HCT116 (cell line): ENCODE measurements at regions not wholly inside any gene's neighbourhood (a gene's known extent, or its start where the extent isn't known, plus 50 kb on each side); places are given as distances from the start of the nearest gene placed in this dataset.
A peak's percentile ranks its signal among the peaks of the same experiment; 100 is the strongest.

Experiments
- ATAC-seq: fragments of 200-7000 bp; cut with Tn5 transposase; 2 replicates; pipeline ENCODE4 v1.9.1; 2020; ENCODE audit warnings: mild to moderate bottlenecking, moderate library complexity
- BruUV-seq: library from RNA; stranded (reverse); fragments of 400-500 nt; replicated peaks from 2 replicates; lab custom pipeline; 2021; lab: Mats Ljungman, UMichigan
- CTCF ChIA-PET: fragments of 300-600 bp; sonication (Branson Sonifier 250); formaldehyde crosslinking; loops from one replicate; lab custom pipeline; 2021; ENCODE audit warnings: antibody characterized with exemption; lab: Charles Lee
- POLR2A ChIA-PET: fragments of 300-600, 350-600 bp; sonication (Branson Sonifier 250); formaldehyde crosslinking; loops from one replicate; lab custom pipeline; 2021; ENCODE audit warnings: antibody characterized with exemption; lab: Charles Lee
- RAD21 ChIA-PET, 2 experiments: fragments of 300-600 bp; sonication (Branson Sonifier 250); formaldehyde crosslinking; loops; one replicate each; lab custom pipeline; 2023; ENCODE audit warnings: low total read pairs in 2 of 2; ENCODE audit not compliant: uncharacterized antibody in 2 of 2, unreplicated experiment in 2 of 2, low non-redundant PET in 1 of 2; lab: Charles Lee
- DNase-seq: peaks from one replicate; pipeline ENCODE4 v3.0.0-alpha.2; 2010; ENCODE audit warnings: low read depth, low spot score
- H2AFZ ChIP-seq: fragments of 200-600 bp; shearing (Covaris generic), sonication (generic); 2 replicates; pipeline ENCODE4 v1.6.1; 2017; ENCODE audit warnings: low read depth, mixed run types, mixed read lengths, antibody characterized with exemption, low read length; ENCODE audit not compliant: poor library complexity, severe bottlenecking
- H3K27ac ChIP-seq: 2 replicates; pipeline ENCODE4 v1.5.1; 2012; ENCODE audit warnings: low read depth, low read length
- H3K27me3 ChIP-seq: fragments of 200-600 bp; sonication (generic); 2 replicates; pipeline ENCODE4 v1.6.1; 2016; ENCODE audit warnings: mixed run types, low read length, mixed read lengths; ENCODE audit not compliant: insufficient read depth
- H3K36me3 ChIP-seq, 2 experiments: fragments of 200-500 bp in 1 of 2; fragments of 200-600 bp in 1 of 2; sonication (Bioruptor generic) in 1 of 2; sonication (generic) in 1 of 2; 2 replicates each; pipeline versions ENCODE4 v1.5.1 to v1.6.1; 2014 to 2016; ENCODE audit warnings: low read length in 2 of 2, inconsistent platforms in 1 of 2, mixed read lengths in 1 of 2, mixed run types in 1 of 2; ENCODE audit not compliant: insufficient read depth in 2 of 2, control insufficient read depth in 1 of 2
- H3K4me1 ChIP-seq, 2 experiments: fragments of 200-600 bp in 1 of 2; sonication (generic) in 1 of 2; 2 replicates each; pipeline versions ENCODE4 v1.5.1 to v1.6.1; 2012 to 2017; ENCODE audit warnings: low read length in 2 of 2, inconsistent platforms in 1 of 2, mild to moderate bottlenecking in 1 of 2, mixed read lengths in 1 of 2, mixed run types in 1 of 2, moderate library complexity in 1 of 2; ENCODE audit not compliant: insufficient read depth in 2 of 2, control insufficient read depth in 1 of 2
- H3K4me2 ChIP-seq: fragments of 200-600 bp; sonication (generic); 2 replicates; pipeline ENCODE4 v1.6.1; 2017; ENCODE audit warnings: mixed run types, low read length, mixed read lengths
- H3K4me3 ChIP-seq, 2 experiments: fragments of 200-600 bp in 1 of 2; sonication (generic) in 1 of 2; replicated peaks in 1 of 2; 2 replicates each; pipeline ENCODE4 v1.5.1; 2011 to 2016; ENCODE audit warnings: low read length in 2 of 2, control low read depth in 1 of 2, low read depth in 1 of 2, mild to moderate bottlenecking in 1 of 2, mixed read lengths in 1 of 2, mixed run types in 1 of 2
- H3K79me2 ChIP-seq: fragments of 200-600 bp; sonication (generic); 2 replicates; pipeline ENCODE4 v1.6.1; 2017; ENCODE audit warnings: mild to moderate bottlenecking, mixed run types, low read length, moderate library complexity, mixed read lengths; ENCODE audit not compliant: insufficient read depth
- H3K9ac ChIP-seq: fragments of 200-600 bp; sonication (generic); 2 replicates; pipeline ENCODE4 v1.6.1; 2016; ENCODE audit warnings: low read length, mixed read lengths
- H3K9me2 ChIP-seq: fragments of 200-600 bp; sonication (generic), shearing (Covaris generic); 2 replicates; pipeline ENCODE4 v1.6.1; 2017; ENCODE audit warnings: mixed run types, mild to moderate bottlenecking, moderate library complexity; ENCODE audit not compliant: insufficient read depth
- H3K9me3 ChIP-seq, 2 experiments: fragments of 200-500 bp in 1 of 2; fragments of 200-600 bp in 1 of 2; sonication (Bioruptor generic) in 1 of 2; sonication (generic) in 1 of 2; 2 replicates each; pipeline ENCODE4 v1.6.1; 2014 to 2017; ENCODE audit warnings: low read length in 2 of 2, mixed read lengths in 2 of 2, inconsistent platforms in 1 of 2, low read depth in 1 of 2, mild to moderate bottlenecking in 1 of 2, mixed run types in 1 of 2, moderate library complexity in 1 of 2; ENCODE audit not compliant: control insufficient read depth in 1 of 2, insufficient read depth in 1 of 2
- H4K20me1 ChIP-seq: fragments of 200-600 bp; sonication (generic), shearing (Covaris generic); 2 replicates; pipeline ENCODE4 v1.6.1; 2017; ENCODE audit warnings: mixed run types, mild to moderate bottlenecking, moderate library complexity; ENCODE audit not compliant: insufficient read depth
- CBX3 ChIP-seq: IDR thresholded peaks from 2 replicates; pipeline ENCODE4 v1.6.1; 2012; ENCODE audit warnings: low read depth
- CEBPB ChIP-seq: IDR thresholded peaks from 2 replicates; pipeline ENCODE4 v1.6.1; 2012; ENCODE audit warnings: low read depth
- EGR1 ChIP-seq: IDR thresholded peaks from 2 replicates; pipeline ENCODE4 v1.6.1; 2012; ENCODE audit warnings: low read depth
- ELF1 ChIP-seq: IDR thresholded peaks from 2 replicates; pipeline ENCODE4 v1.6.1; 2012; ENCODE audit warnings: low read depth, borderline replicate concordance
- EZH2 ChIP-seq: fragments of 200-600 bp; sonication (generic); IDR thresholded peaks from 2 replicates; pipeline ENCODE4 v1.6.1; 2017; ENCODE audit warnings: antibody characterized with exemption, mixed run types
- EZH2phosphoT487 ChIP-seq: fragments of 200-600 bp; IDR thresholded peaks from 2 replicates; pipeline ENCODE4 v1.6.1; 2018; ENCODE audit warnings: antibody characterized with exemption, borderline replicate concordance
- FOSL1 ChIP-seq: IDR thresholded peaks from 2 replicates; pipeline ENCODE4 v1.6.1; 2012; ENCODE audit warnings: low read depth
- JUND ChIP-seq: IDR thresholded peaks from 2 replicates; pipeline ENCODE4 v1.6.1; 2012
- POLR2A ChIP-seq: IDR thresholded peaks from 2 replicates; pipeline ENCODE4 v1.7.0; 2011; ENCODE audit warnings: borderline replicate concordance; ENCODE audit not compliant: insufficient read depth, insufficient read length; ENCODE audit errors: extremely low read depth
- POLR2AphosphoS5 ChIP-seq: IDR thresholded peaks from 2 replicates; pipeline ENCODE4 v1.6.1; 2011; ENCODE audit warnings: mild to moderate bottlenecking, low read depth, low read length, moderate library complexity
- RAD21 ChIP-seq: IDR thresholded peaks from 2 replicates; pipeline ENCODE4 v1.6.1; 2012; ENCODE audit warnings: low read depth, mild to moderate bottlenecking
- SP1 ChIP-seq: IDR thresholded peaks from 2 replicates; pipeline ENCODE4 v1.6.1; 2012; ENCODE audit warnings: low read depth
- SRF ChIP-seq: IDR thresholded peaks from 2 replicates; pipeline ENCODE4 v1.6.1; 2012; ENCODE audit warnings: low read depth
- TCF7L2 ChIP-seq: IDR thresholded peaks from 2 replicates; pipeline ENCODE4 v1.7.0; 2011; ENCODE audit warnings: borderline replicate concordance, inconsistent platforms; ENCODE audit not compliant: insufficient read depth, insufficient read length; ENCODE audit errors: extremely low read depth
- YY1 ChIP-seq: IDR thresholded peaks from 2 replicates; pipeline ENCODE4 v1.6.1; 2011; ENCODE audit warnings: low read length, low read depth, moderate library complexity, mild to moderate bottlenecking; ENCODE audit not compliant: insufficient replicate concordance; ENCODE audit errors: extremely low read depth
- ZFX ChIP-seq: fragments of 450-650 bp; IDR thresholded peaks from 2 replicates; pipeline ENCODE4 v1.6.1; 2017
- ZNF274 ChIP-seq: fragments of 200-500 bp; sonication (Bioruptor generic); IDR thresholded peaks from 2 replicates; pipeline ENCODE4 v1.6.1; 2014; ENCODE audit warnings: mild to moderate bottlenecking, low read depth, low read length, inconsistent platforms
- intact Hi-C: fragments of 100-400 bp; cut with micrococcal nuclease; formaldehyde crosslinking; loops from 2 replicates; pipeline ENCODE4 v1.10.0; 2022
- TF ChIP-seq, protein P1 (sequence below), 3 experiments: fragments of 200-600 bp in 1 of 3; sonication (generic) in 1 of 3; IDR thresholded peaks in 2 of 3; conservative IDR thresholded peaks in 1 of 3; 2 replicates each; pipeline ENCODE4 v1.5.1; 2012 to 2017; ENCODE audit warnings: low read depth in 2 of 3, low read length in 2 of 3, antibody characterized with exemption in 1 of 3, borderline replicate concordance in 1 of 3, control low read depth in 1 of 3, mild to moderate bottlenecking in 1 of 3, mixed read lengths in 1 of 3, mixed run types in 1 of 3, moderate library complexity in 1 of 3; ENCODE audit not compliant: insufficient read depth in 1 of 3
- TF ChIP-seq, protein P2 (sequence below): IDR thresholded peaks from 2 replicates; pipeline ENCODE4 v1.6.1; 2012; ENCODE audit warnings: low read depth
- TF ChIP-seq, protein P3 (sequence below): IDR thresholded peaks from 2 replicates; pipeline ENCODE4 v1.6.1; 2012
- TF ChIP-seq, protein P4 (sequence below): IDR thresholded peaks from 2 replicates; pipeline ENCODE4 v1.6.1; 2012

DNA sequence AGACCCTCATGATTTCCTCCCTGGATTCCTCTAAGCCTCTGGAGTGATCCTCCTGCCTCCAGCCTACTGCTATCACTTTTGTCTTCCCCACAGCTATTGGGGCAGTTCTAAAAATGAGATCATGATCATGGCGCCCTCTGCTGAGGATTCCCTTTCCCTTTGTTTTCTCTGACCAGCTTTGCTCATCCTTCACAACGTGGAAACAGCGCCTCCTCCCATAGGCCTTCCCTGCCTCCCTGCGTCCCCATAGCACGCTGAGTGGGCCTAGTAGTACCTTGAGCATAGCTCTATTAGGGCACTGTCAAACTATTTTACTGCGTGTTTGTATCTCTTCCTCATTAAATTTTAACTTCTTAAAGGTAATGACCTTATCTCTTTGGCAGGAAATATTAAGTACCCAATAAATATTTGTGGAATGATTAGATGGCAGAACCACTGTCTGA lies 207.0 kb upstream of the FANCL start:
- ChIA-PET RAD21 (interaction anchor here (0.7 to 2.3 kb wide), 8 partner anchors 105 to 727 kb away, joined by 3 to 13 read pairs (median 4); partner anchors contain the start of gene VRK2 (in 1 of the 2)), POLR2A (interaction anchor here (0.5 kb wide), 1 partner anchor 693 kb away, joined by 3 read pairs; no protein-coding TSS in a partner anchor), CTCF (interaction anchor here (0.7 to 2.6 kb wide), 22 partner anchors 11 to 727 kb away, joined by 3 to 38 read pairs (median 4); no protein-coding TSS in a partner anchor)
- H3K9me2 ChIP-seq: no peaks in the 10 kb centered on the region
- H3K36me3 ChIP-seq: no peaks in the 10 kb centered on the region
- no peak overlapping the region for H3K9ac ChIP-seq
- H3K27ac ChIP-seq: no peak overlapping the region
- TF ChIP-seq CBX3: peak; percentile 89
- TF ChIP-seq, protein P1, sequence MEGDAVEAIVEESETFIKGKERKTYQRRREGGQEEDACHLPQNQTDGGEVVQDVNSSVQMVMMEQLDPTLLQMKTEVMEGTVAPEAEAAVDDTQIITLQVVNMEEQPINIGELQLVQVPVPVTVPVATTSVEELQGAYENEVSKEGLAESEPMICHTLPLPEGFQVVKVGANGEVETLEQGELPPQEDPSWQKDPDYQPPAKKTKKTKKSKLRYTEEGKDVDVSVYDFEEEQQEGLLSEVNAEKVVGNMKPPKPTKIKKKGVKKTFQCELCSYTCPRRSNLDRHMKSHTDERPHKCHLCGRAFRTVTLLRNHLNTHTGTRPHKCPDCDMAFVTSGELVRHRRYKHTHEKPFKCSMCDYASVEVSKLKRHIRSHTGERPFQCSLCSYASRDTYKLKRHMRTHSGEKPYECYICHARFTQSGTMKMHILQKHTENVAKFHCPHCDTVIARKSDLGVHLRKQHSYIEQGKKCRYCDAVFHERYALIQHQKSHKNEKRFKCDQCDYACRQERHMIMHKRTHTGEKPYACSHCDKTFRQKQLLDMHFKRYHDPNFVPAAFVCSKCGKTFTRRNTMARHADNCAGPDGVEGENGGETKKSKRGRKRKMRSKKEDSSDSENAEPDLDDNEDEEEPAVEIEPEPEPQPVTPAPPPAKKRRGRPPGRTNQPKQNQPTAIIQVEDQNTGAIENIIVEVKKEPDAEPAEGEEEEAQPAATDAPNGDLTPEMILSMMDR (IDR thresholded peaks at IDR 0.05 in 2 of 3, conservative IDR thresholded peaks at IDR 0.05 in 1 of 3; ENCODE audit: borderline replicate concordance in 1 of 3, insufficient read depth in 1 of 3, low read depth in 2 of 3, low read length in 2 of 3): peak; percentile 69 to 98 (median 80)
- TF ChIP-seq, protein P2, sequence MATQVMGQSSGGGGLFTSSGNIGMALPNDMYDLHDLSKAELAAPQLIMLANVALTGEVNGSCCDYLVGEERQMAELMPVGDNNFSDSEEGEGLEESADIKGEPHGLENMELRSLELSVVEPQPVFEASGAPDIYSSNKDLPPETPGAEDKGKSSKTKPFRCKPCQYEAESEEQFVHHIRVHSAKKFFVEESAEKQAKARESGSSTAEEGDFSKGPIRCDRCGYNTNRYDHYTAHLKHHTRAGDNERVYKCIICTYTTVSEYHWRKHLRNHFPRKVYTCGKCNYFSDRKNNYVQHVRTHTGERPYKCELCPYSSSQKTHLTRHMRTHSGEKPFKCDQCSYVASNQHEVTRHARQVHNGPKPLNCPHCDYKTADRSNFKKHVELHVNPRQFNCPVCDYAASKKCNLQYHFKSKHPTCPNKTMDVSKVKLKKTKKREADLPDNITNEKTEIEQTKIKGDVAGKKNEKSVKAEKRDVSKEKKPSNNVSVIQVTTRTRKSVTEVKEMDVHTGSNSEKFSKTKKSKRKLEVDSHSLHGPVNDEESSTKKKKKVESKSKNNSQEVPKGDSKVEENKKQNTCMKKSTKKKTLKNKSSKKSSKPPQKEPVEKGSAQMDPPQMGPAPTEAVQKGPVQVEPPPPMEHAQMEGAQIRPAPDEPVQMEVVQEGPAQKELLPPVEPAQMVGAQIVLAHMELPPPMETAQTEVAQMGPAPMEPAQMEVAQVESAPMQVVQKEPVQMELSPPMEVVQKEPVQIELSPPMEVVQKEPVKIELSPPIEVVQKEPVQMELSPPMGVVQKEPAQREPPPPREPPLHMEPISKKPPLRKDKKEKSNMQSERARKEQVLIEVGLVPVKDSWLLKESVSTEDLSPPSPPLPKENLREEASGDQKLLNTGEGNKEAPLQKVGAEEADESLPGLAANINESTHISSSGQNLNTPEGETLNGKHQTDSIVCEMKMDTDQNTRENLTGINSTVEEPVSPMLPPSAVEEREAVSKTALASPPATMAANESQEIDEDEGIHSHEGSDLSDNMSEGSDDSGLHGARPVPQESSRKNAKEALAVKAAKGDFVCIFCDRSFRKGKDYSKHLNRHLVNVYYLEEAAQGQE: no peak
- TF ChIP-seq EGR1: no peak
- TF ChIP-seq EZH2phosphoT487: no peak
- TF ChIP-seq ZNF274: no peak
- no peak for TF ChIP-seq FOSL1
- no peak for TF ChIP-seq EZH2
- TF ChIP-seq SP1: no peak
- no peak for TF ChIP-seq CEBPB
- peak; percentile 62; the same call in 1 of the 2 replicates for TF ChIP-seq ZFX
- TF ChIP-seq RAD21: peak; percentile 97
- TF ChIP-seq, protein P3, sequence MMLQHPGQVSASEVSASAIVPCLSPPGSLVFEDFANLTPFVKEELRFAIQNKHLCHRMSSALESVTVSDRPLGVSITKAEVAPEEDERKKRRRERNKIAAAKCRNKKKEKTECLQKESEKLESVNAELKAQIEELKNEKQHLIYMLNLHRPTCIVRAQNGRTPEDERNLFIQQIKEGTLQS: no peak
- no peak for TF ChIP-seq POLR2AphosphoS5
- peak; percentile 64 for TF ChIP-seq YY1
- TF ChIP-seq POLR2A: no peak
- no peak for TF ChIP-seq SRF
- TF ChIP-seq, protein P4, sequence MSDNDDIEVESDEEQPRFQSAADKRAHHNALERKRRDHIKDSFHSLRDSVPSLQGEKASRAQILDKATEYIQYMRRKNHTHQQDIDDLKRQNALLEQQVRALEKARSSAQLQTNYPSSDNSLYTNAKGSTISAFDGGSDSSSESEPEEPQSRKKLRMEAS: peak; percentile 53; the same call in 1 of the 2 replicates
- TF ChIP-seq TCF7L2: no peak
- TF ChIP-seq JUND: no peak
- TF ChIP-seq ELF1: no peak
- no peaks in the 10 kb centered on the region for H3K27me3 ChIP-seq
- H3K79me2 ChIP-seq: no peaks in the 10 kb centered on the region
- BruUV-seq: no TSS peak
- H3K4me3 ChIP-seq: no peak overlapping the region
- no peaks in the 10 kb centered on the region for H4K20me1 ChIP-seq
- peak overlapping the region; percentile 36 for H3K4me2 ChIP-seq
- peak overlapping the region; percentile 92 for H2AFZ ChIP-seq
- peak; percentile 100 for ATAC-seq
- peaks cover 0 to 9% of the 10 kb centered on the region in 2 experiments; a peak in 1 of 4 replicates for H3K4me1 ChIP-seq
- intact Hi-C loops: loop anchor here (1.0 to 5.0 kb wide), 4 partner anchors 316 to 726 kb away; no protein-coding TSS in a partner anchor
- no peaks in the 10 kb centered on the region for H3K9me3 ChIP-seq
- peak; percentile 88 for DNase-seq
